Thyroid gland (tissue), 4 donors: ENCODE measurements at regions not wholly inside any gene's neighbourhood (a gene's known extent, or its start where the extent isn't known, plus 50 kb on each side); places are given as distances from the start of the nearest gene placed in this dataset.

ENCODE experiments used
- CTCF ChIP-seq, 6 experiments: fragments of 200-600 bp in 3 of 6; fragments of 450-650 bp in 3 of 6; sonication (generic) in 3 of 6; IDR thresholded peaks; one replicate each; pipeline ENCODE4 v1.5.1; 2016 to 2019; ENCODE audit warnings: antibody characterized with exemption in 6 of 6, mild to moderate bottlenecking in 2 of 6, inconsistent platforms in 1 of 6, moderate library complexity in 1 of 6
- POLR2A ChIP-seq, 2 donors: fragments of 450-650 bp; IDR thresholded peaks; one replicate each; pipeline ENCODE4 v1.6.1; 2017; ENCODE audit warnings: antibody characterized with exemption in 2 of 2, mild to moderate bottlenecking in 2 of 2, moderate library complexity in 1 of 2

- TF ChIP-seq CTCF (IDR thresholded peaks at IDR 0.05) (no peak), POLR2A (IDR thresholded peaks at IDR 0.05) (no peak)
These were observed 61.2 kb upstream of the PITX1 start for GRCh38 chr5:135095052-135095715.
